ENCODE measurements at regions not wholly inside any gene's neighbourhood (a gene's known extent, or its start where the extent isn't known, plus 50 kb on each side); places are given as distances from the start of the nearest gene placed in this dataset.

DNA sequence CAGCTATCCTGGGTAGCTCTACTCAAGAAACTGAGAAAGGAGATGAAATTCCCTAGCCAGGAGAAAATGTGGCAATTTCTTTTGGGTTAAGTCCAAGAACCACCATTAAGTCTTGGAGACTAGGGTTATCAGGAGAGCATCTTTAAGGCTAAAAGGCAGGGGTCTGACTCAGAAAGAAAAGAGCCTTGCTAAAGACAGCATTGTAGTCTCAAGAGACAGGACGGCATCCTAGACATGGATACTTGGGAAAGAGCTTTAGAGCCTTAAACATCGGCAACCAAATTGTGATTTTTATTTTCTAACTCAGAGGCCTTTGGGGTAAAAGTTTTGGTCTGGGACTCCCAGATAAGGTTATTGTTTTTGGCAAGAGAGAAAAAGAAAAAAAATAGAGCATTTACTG, 83.1 kb downstream of the FAS start:
- TF ChIP-seq POLR2A (IDR thresholded peaks at IDR 0.05; ENCODE audit: extremely low read depth, insufficient read length): no peak
- TF ChIP-seq, protein P1, sequence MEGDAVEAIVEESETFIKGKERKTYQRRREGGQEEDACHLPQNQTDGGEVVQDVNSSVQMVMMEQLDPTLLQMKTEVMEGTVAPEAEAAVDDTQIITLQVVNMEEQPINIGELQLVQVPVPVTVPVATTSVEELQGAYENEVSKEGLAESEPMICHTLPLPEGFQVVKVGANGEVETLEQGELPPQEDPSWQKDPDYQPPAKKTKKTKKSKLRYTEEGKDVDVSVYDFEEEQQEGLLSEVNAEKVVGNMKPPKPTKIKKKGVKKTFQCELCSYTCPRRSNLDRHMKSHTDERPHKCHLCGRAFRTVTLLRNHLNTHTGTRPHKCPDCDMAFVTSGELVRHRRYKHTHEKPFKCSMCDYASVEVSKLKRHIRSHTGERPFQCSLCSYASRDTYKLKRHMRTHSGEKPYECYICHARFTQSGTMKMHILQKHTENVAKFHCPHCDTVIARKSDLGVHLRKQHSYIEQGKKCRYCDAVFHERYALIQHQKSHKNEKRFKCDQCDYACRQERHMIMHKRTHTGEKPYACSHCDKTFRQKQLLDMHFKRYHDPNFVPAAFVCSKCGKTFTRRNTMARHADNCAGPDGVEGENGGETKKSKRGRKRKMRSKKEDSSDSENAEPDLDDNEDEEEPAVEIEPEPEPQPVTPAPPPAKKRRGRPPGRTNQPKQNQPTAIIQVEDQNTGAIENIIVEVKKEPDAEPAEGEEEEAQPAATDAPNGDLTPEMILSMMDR (IDR thresholded peaks at IDR 0.05; ENCODE audit: low read depth, low read length): no peak

All from NB4 (cell line).